IMR-90 (cell line): ENCODE measurements at regions not wholly inside any gene's neighbourhood (a gene's known extent, or its start where the extent isn't known, plus 50 kb on each side); places are given as distances from the start of the nearest gene placed in this dataset.

Experiments
- ATAC-seq: fragments of 200-7000 bp; cut with Tn5 transposase; 2 replicates; pipeline ENCODE4 v1.9.1; 2020; ENCODE audit warnings: low read depth, mild to moderate bottlenecking, moderate library complexity
- BruUV-seq: library from RNA; stranded (reverse); fragments of 400-500 nt; replicated peaks from 2 replicates; lab custom pipeline; 2021; lab: Mats Ljungman, UMichigan
- CTCF ChIA-PET: fragments of 300-600 bp; formaldehyde crosslinking; extraction: SDS; loops from one replicate; lab custom pipeline; 2021; ENCODE audit warnings: antibody characterized with exemption; lab: Yijun Ruan, JAX
- POLR2A ChIA-PET: fragments of 300-600 bp; sonication (Branson Sonifier 250); formaldehyde crosslinking; loops from one replicate; lab custom pipeline; 2022; ENCODE audit warnings: antibody characterized with exemption; ENCODE audit not compliant: unreplicated experiment; lab: Charles Lee
- DNase-seq: peaks from one replicate; pipeline ENCODE4 v3.0.0; 2013
- H2AFZ ChIP-seq: replicated peaks from 2 replicates; pipeline ENCODE3; 2013; ENCODE audit warnings: low read length, mild to moderate bottlenecking; ENCODE audit not compliant: poor library complexity
- H2AK5ac ChIP-seq: 2 replicates; pipeline ENCODE4 v1.6.1; 2013; ENCODE audit warnings: low read depth, low read length, inconsistent platforms
- H2AK9ac ChIP-seq: replicated peaks from 2 replicates; pipeline ENCODE3; 2013; ENCODE audit warnings: mild to moderate bottlenecking, low read depth, low read length, moderate library complexity; ENCODE audit not compliant: poor library complexity
- H2BK120ac ChIP-seq: 2 replicates; pipeline ENCODE4 v1.6.1; 2013; ENCODE audit warnings: low read depth, low read length, inconsistent platforms
- H2BK15ac ChIP-seq: 3 replicates; pipeline ENCODE4 v1.6.1; 2013; ENCODE audit warnings: low read depth, low read length, inconsistent platforms
- H2BK20ac ChIP-seq: 2 replicates; pipeline ENCODE4 v1.6.1; 2013; ENCODE audit warnings: low read depth, mild to moderate bottlenecking, inconsistent platforms, low read length, moderate library complexity
- H2BK5ac ChIP-seq: 2 replicates; pipeline ENCODE4 v1.6.1; 2013; ENCODE audit warnings: mild to moderate bottlenecking, low read depth, low read length, inconsistent platforms; ENCODE audit not compliant: poor library complexity, severe bottlenecking
- H3K14ac ChIP-seq: replicated peaks from 2 replicates; pipeline ENCODE4 v1.6.1; 2013; ENCODE audit warnings: low read depth, low read length, inconsistent platforms
- H3K18ac ChIP-seq: 2 replicates; pipeline ENCODE4 v1.6.1; 2013; ENCODE audit warnings: low read depth, low read length, control low read depth
- H3K23ac ChIP-seq: 2 replicates; pipeline ENCODE4 v1.6.1; 2013; ENCODE audit warnings: low read depth, low read length, inconsistent platforms
- H3K27ac ChIP-seq: 2 replicates; pipeline ENCODE4 v1.5.1; 2013; ENCODE audit warnings: mild to moderate bottlenecking, control low read depth, low read length; ENCODE audit not compliant: insufficient read depth
- H3K27me3 ChIP-seq: 2 replicates; pipeline ENCODE4 v1.6.1; 2013; ENCODE audit warnings: low read length; ENCODE audit not compliant: control insufficient read depth, insufficient read depth
- H3K36me3 ChIP-seq: 2 replicates; pipeline ENCODE4 v1.6.1; 2013; ENCODE audit warnings: low read length, mixed read lengths; ENCODE audit not compliant: control insufficient read depth, insufficient read depth
- H3K4ac ChIP-seq: 2 replicates; pipeline ENCODE4 v1.6.1; 2013; ENCODE audit warnings: low read depth, low read length, inconsistent platforms
- H3K4me1 ChIP-seq: 2 replicates; pipeline ENCODE4 v1.6.1; 2013; ENCODE audit warnings: low read length, mixed read lengths; ENCODE audit not compliant: control insufficient read depth, insufficient read depth
- H3K4me2 ChIP-seq: 2 replicates; pipeline ENCODE4 v1.6.1; 2013; ENCODE audit warnings: low read depth, mild to moderate bottlenecking, control low read depth, low read length, moderate library complexity
- H3K4me3 ChIP-seq: 2 replicates; pipeline ENCODE4 v1.5.1; 2013; ENCODE audit warnings: low read depth, mild to moderate bottlenecking, control low read depth, low read length, moderate library complexity; ENCODE audit not compliant: insufficient read depth
- H3K56ac ChIP-seq: 2 replicates; pipeline ENCODE4 v1.6.1; 2013; ENCODE audit warnings: low read length, inconsistent platforms; ENCODE audit not compliant: insufficient read depth; ENCODE audit errors: extremely low read depth
- H3K79me1 ChIP-seq, 2 experiments: 2 replicates each; pipeline ENCODE4 v1.6.1; 2013; ENCODE audit warnings: low read length in 2 of 2, inconsistent platforms in 1 of 2, low read depth in 1 of 2
- H3K9ac ChIP-seq: 2 replicates; pipeline ENCODE4 v1.6.1; 2013; ENCODE audit warnings: low read depth, low read length, control low read depth
- H3K9me1 ChIP-seq: 2 replicates; pipeline ENCODE4 v1.6.1; 2013; ENCODE audit warnings: low read length, inconsistent platforms; ENCODE audit not compliant: insufficient read depth
- H3K9me3 ChIP-seq: 2 replicates; pipeline ENCODE4 v1.6.1; 2013; ENCODE audit warnings: low read length; ENCODE audit not compliant: control insufficient read depth, insufficient read depth
- H4K20me1 ChIP-seq: 2 replicates; pipeline ENCODE4 v1.6.1; 2013; ENCODE audit warnings: low read length, inconsistent platforms; ENCODE audit not compliant: insufficient read depth
- H4K5ac ChIP-seq: 2 replicates; pipeline ENCODE4 v1.6.1; 2013; ENCODE audit warnings: mild to moderate bottlenecking, low read depth, low read length, control low read depth
- H4K8ac ChIP-seq, 2 experiments: 2 replicates each; pipeline ENCODE4 v1.6.1; 2013; ENCODE audit warnings: low read depth in 2 of 2, low read length in 2 of 2, control low read depth in 1 of 2, inconsistent platforms in 1 of 2
- H4K91ac ChIP-seq: 2 replicates; pipeline ENCODE4 v1.6.1; 2013; ENCODE audit warnings: low read depth, low read length, inconsistent platforms; ENCODE audit not compliant: insufficient read depth
- BHLHE40 ChIP-seq: fragments of 150-350 bp; IDR thresholded peaks from 2 replicates; pipeline ENCODE4 v1.6.1; 2016; ENCODE audit warnings: mild to moderate bottlenecking, low read depth, low read length
- CHD1 ChIP-seq: IDR thresholded peaks from 2 replicates; pipeline ENCODE4 v1.6.1; 2012; ENCODE audit warnings: low read depth, low read length, improper control_type of control experiment
- FOS ChIP-seq: fragments of 150-350 bp; IDR thresholded peaks from 2 replicates; pipeline ENCODE4 v1.6.1; 2016; ENCODE audit warnings: low read depth, low read length
- MAFK ChIP-seq: IDR thresholded peaks from 2 replicates; pipeline ENCODE4 v1.6.1; 2012; ENCODE audit warnings: low read depth, low read length, improper control_type of control experiment
- MAZ ChIP-seq: IDR thresholded peaks from 2 replicates; pipeline ENCODE4 v1.6.1; 2012; ENCODE audit warnings: low read depth, mild to moderate bottlenecking, low read length, improper control_type of control experiment, moderate library complexity, borderline replicate concordance
- RAD21 ChIP-seq: IDR thresholded peaks from 2 replicates; pipeline ENCODE4 v1.6.1; 2012; ENCODE audit warnings: low read length, improper control_type of control experiment
- RCOR1 ChIP-seq: IDR thresholded peaks from 2 replicates; pipeline ENCODE4 v1.6.1; 2012; ENCODE audit warnings: mild to moderate bottlenecking, low read length, improper control_type of control experiment; ENCODE audit not compliant: insufficient replicate concordance
- RFX5 ChIP-seq: IDR thresholded peaks from 2 replicates; pipeline ENCODE4 v1.8.0; 2012; ENCODE audit warnings: low read depth, mild to moderate bottlenecking, low read length, moderate library complexity
- USF2 ChIP-seq: fragments of 150-350 bp; IDR thresholded peaks from 2 replicates; pipeline ENCODE4 v1.6.1; 2017; ENCODE audit warnings: mild to moderate bottlenecking, antibody characterized with exemption, low read length, low read depth
- WGBS, 2 experiments: methylation state at CpG; one replicate each; pipeline versions ENCODE4 v1.1.5 to v1.1.7; 2013; ENCODE audit warnings: missing lambda C conversion rate in 2 of 2; ENCODE audit not compliant: insufficient read length in 1 of 2; ENCODE audit errors: extremely low coverage in 2 of 2; 5-methylcytosine and 5-hydroxymethylcytosine counted together
- dilution Hi-C: fragments of 300-500 bp; cut with HindIII; formaldehyde crosslinking; loops from one replicate; pipeline ENCODE4 v1.14.3; 2018; ENCODE audit warnings: low sequenced_read_pairs; ENCODE audit not compliant: unreplicated experiment
- in situ Hi-C: fragments of 300-500 bp; cut with MboI; formaldehyde crosslinking; loops from 3 replicates; pipeline ENCODE4 v1.14.3; 2019; ENCODE audit warnings: low sequenced_read_pairs, inconsistent platforms, mixed read lengths
- intact Hi-C: fragments of 100-400 bp; cut with micrococcal nuclease; formaldehyde crosslinking; loops from 2 replicates; pipeline ENCODE4 v1.10.0; 2022

- no peaks in the 10 kb centered on the region for H3K9me3 ChIP-seq
- H3K4me2 ChIP-seq = no peak overlapping the region
- ATAC-seq = no peak
- no peaks in the 10 kb centered on the region for H4K20me1 ChIP-seq
- no peak overlapping the region for H3K27ac ChIP-seq
- in situ Hi-C loops = no loop called here
- H3K9me1 ChIP-seq = no peaks in the 10 kb centered on the region
- H3K4me3 ChIP-seq = no peak overlapping the region
- intact Hi-C loops = no loop called here
- dilution Hi-C loops = no loop called here
- no peak overlapping the region for H2BK120ac ChIP-seq
- TF ChIP-seq RFX5 = no peak
- no peak for TF ChIP-seq RCOR1
- no peak for TF ChIP-seq RAD21
- no peak for TF ChIP-seq BHLHE40
- no peak for TF ChIP-seq CHD1
- TF ChIP-seq MAZ = no peak
- TF ChIP-seq FOS = no peak
- no peak for TF ChIP-seq MAFK
- TF ChIP-seq USF2 = no peak
- no peak overlapping the region for H2AFZ ChIP-seq
- H2AK5ac ChIP-seq = no peak overlapping the region
- no peak overlapping the region for H3K4ac ChIP-seq
- no peaks in the 10 kb centered on the region for H3K4me1 ChIP-seq
- POLR2A ChIA-PET = no interaction called here
- no TSS peak for BruUV-seq
- no CpG with 5 or more reads among the region's 2 CpGs for WGBS, 2 experiments
- no peak overlapping the region for H3K23ac ChIP-seq
- no peaks in the 10 kb centered on the region for H3K79me1 ChIP-seq
- H3K9ac ChIP-seq = no peak overlapping the region
- H4K5ac ChIP-seq = no peak overlapping the region
- H2BK20ac ChIP-seq = no peak overlapping the region
- no peaks in the 10 kb centered on the region for H3K36me3 ChIP-seq
- no peaks in the 10 kb centered on the region for H3K27me3 ChIP-seq
- no peak overlapping the region for H2BK5ac ChIP-seq
- no peak overlapping the region for H2BK15ac ChIP-seq
- H3K56ac ChIP-seq = no peak overlapping the region
- CTCF ChIA-PET = no interaction called here
- DNase-seq = no peak
- no peak overlapping the region for H2AK9ac ChIP-seq
- no peak overlapping the region for H3K18ac ChIP-seq
- no peak overlapping the region for H4K91ac ChIP-seq
- H3K14ac ChIP-seq = no peak overlapping the region
- no peak overlapping the region for H4K8ac ChIP-seq
Measured at GRCh38 chr18:43776997-43777396, 499.7 kb upstream of the SYT4 start.
